Pancreas (tissue), 10 donors: ENCODE measurements at regions not wholly inside any gene's neighbourhood (a gene's known extent, or its start where the extent isn't known, plus 50 kb on each side); places are given as distances from the start of the nearest gene placed in this dataset.

Experiments used
- ATAC-seq, 4 donors: fragments of 200-7000 bp; cut with Tn5 transposase; one replicate each; pipeline versions ENCODE4 v1.8.0 to v1.9.1; 2020; ENCODE audit warnings: mild to moderate bottlenecking in 4 of 4, moderate library complexity in 4 of 4
- DNase-seq, 6 donors: peaks; one replicate each; pipeline ENCODE4 v3.0.0-alpha.2; 2020
- FAIRE-seq: peaks from 2 replicates; lab custom pipeline; 2012; peaks lifted over from hg19 to GRCh38; lab: Jason Lieb, UNC
- H3K27ac ChIP-seq, 4 donors: fragments of 200-600 bp; sonication (generic); 1 replicate in 3 of 4; 2 replicates in 1 of 4; pipeline versions ENCODE4 v1.5.0 to v1.8.0; 2020
- H3K27me3 ChIP-seq, 4 donors: fragments of 200-600 bp; one replicate each; pipeline ENCODE4 v1.8.0; 2021
- H3K36me3 ChIP-seq, 3 donors: fragments of 200-600 bp; sonication (generic) in 1 of 3; one replicate each; pipeline versions ENCODE4 v1.5.0 to v1.8.0; 2020 to 2021
- H3K4me1 ChIP-seq, 3 donors: fragments of 200-600 bp; one replicate each; pipeline ENCODE4 v1.8.0; 2021
- H3K4me3 ChIP-seq, 4 donors: fragments of 200-600 bp; sonication (generic) in 2 of 4; one replicate each; pipeline versions ENCODE4 v1.5.0 to v1.8.0; 2020 to 2021
- H3K9me3 ChIP-seq, 4 donors: fragments of 200-600 bp; one replicate each; pipeline ENCODE4 v1.8.0; 2021
- CTCF ChIP-seq, 4 donors: fragments of 200-600 bp; sonication (generic) in 3 of 4; IDR thresholded peaks; one replicate each; pipeline versions ENCODE4 v1.5.0 to v1.8.0; 2021; ENCODE audit warnings: antibody characterized with exemption in 4 of 4
- WGBS, 2 donors: extraction: QIAGEN DNeasy Blood & Tissue Kit; methylation state at CpG; one replicate each; pipeline ENCODE4 v1.1.7; 2013; 5-methylcytosine and 5-hydroxymethylcytosine counted together
- intact Hi-C, 3 donors: fragments of 100-400 bp; cut with DNase I; formaldehyde crosslinking; loops; one replicate each; pipeline versions ENCODE4 v1.11.1 to v1.14.2; 2022
- donor health status: healthy with polysubstance abuse.
- donor health status: DM: no; HTN: no; CAD: no; lungs with moderate emphysema.
- donor health status: DM: no; HTN: no; CAD: no.
- donor health status: control.
- donor health status: control.
- donor health status: Bipolar disorder and iron deficiency.
- donor health status: DM: yes; HTN: yes; CAD: no.
- donor health status: DM: no; HTN: no; CAD: no.
- donor health status: DM: no; HTN: no; CAD: no.
- donor health status: DM: yes; HTN: yes; CAD: no.

- H3K36me3 ChIP-seq: no peaks in the 10 kb centered on the region
- H3K4me3 ChIP-seq: no peak overlapping the region
- H3K27me3 ChIP-seq: no peaks in the 10 kb centered on the region
- intact Hi-C loops: no loop called here
- H3K27ac ChIP-seq: no peak overlapping the region
- ATAC-seq (no peak), FAIRE-seq (no peak), DNase-seq (no peak)
- H3K9me3 ChIP-seq: no peaks in the 10 kb centered on the region
- no peak for TF ChIP-seq CTCF (IDR thresholded peaks at IDR 0.05)
- 58 to 59% methylated on average over 3 of the region's 3 CpGs for WGBS, 2 donors
- H3K4me1 ChIP-seq: peaks cover 0 to 10% (median 6%) of the 10 kb centered on the region in 3 donors
Observed at GRCh38 chr15:39432912-39433348, 147.9 kb upstream of the THBS1 start.

GRCh38 chr15:39433376-39433775, 147.5 kb upstream of the THBS1 start:
- TF ChIP-seq CTCF (IDR thresholded peaks at IDR 0.05): no peak
- H3K4me3 ChIP-seq: no peak overlapping the region
- H3K9me3 ChIP-seq: no peaks in the 10 kb centered on the region
- no peaks in the 10 kb centered on the region for H3K27me3 ChIP-seq
- no peak overlapping the region for H3K27ac ChIP-seq
- H3K36me3 ChIP-seq: no peaks in the 10 kb centered on the region
- peak in 2 of 4 donors; percentile 20 to 34 for ATAC-seq
- WGBS, 2 donors: 67 to 75% methylated on average over 2 of the region's 2 CpGs
- peaks cover 0 to 10% (median 6%) of the 10 kb centered on the region in 3 donors for H3K4me1 ChIP-seq
- FAIRE-seq: no peak
- intact Hi-C loops: no loop called here
- no peak for DNase-seq

GRCh38 chr15:39434163-39434562, 146.7 kb upstream of the THBS1 start:
- no peak for FAIRE-seq
- Histone ChIP-seq H3K27me3 (no peaks in the 10 kb centered on the region), H3K9me3 (no peaks in the 10 kb centered on the region), H3K4me3 (no peak overlapping the region), H3K4me1 (peaks cover 0 to 7% (median 6%) of the 10 kb centered on the region in 3 donors), H3K27ac (no peak overlapping the region), H3K36me3 (no peaks in the 10 kb centered on the region)
- no peak for TF ChIP-seq CTCF (IDR thresholded peaks at IDR 0.05)
- DNase-seq: no peak
- 83 to 88% methylated on average over 4 of the region's 4 CpGs for WGBS, 2 donors
- intact Hi-C loops: no loop called here
- ATAC-seq: no peak

GRCh38 chr15:39434751-39435238, 146.1 kb upstream of the THBS1 start:
- intact Hi-C loops: no loop called here
- Histone ChIP-seq H3K27ac (no peak overlapping the region), H3K27me3 (no peaks in the 10 kb centered on the region), H3K9me3 (no peaks in the 10 kb centered on the region), H3K4me3 (no peak overlapping the region), H3K4me1 (peaks cover 0 to 3% (median 1%) of the 10 kb centered on the region in 3 donors), H3K36me3 (no peaks in the 10 kb centered on the region)
- no peak for FAIRE-seq
- no peak for ATAC-seq
- no peak for DNase-seq
- no peak for TF ChIP-seq CTCF (IDR thresholded peaks at IDR 0.05)
- WGBS, 2 donors: 54% methylated on average over 5 of the region's 5 CpGs

GRCh38 chr15:39435244-39435643, 145.6 kb upstream of the THBS1 start:
- no peak for ATAC-seq
- Histone ChIP-seq H3K9me3 (no peaks in the 10 kb centered on the region), H3K36me3 (no peaks in the 10 kb centered on the region), H3K4me1 (no peaks in the 10 kb centered on the region), H3K27ac (no peak overlapping the region), H3K4me3 (no peak overlapping the region), H3K27me3 (no peaks in the 10 kb centered on the region)
- no peak for TF ChIP-seq CTCF (IDR thresholded peaks at IDR 0.05)
- intact Hi-C loops: no loop called here
- FAIRE-seq: no peak
- WGBS, 2 donors: 68 to 78% methylated on average over 2 of the region's 2 CpGs
- no peak for DNase-seq
